ENCODE measurements at regions not wholly inside any gene's neighbourhood (a gene's known extent, or its start where the extent isn't known, plus 50 kb on each side); places are given as distances from the start of the nearest gene placed in this dataset.

GRCh38 chr11:103585401-103585800 is 451.0 kb upstream of the DDI1 start:
- no peaks in the 10 kb centered on the region for H4K20me1 ChIP-seq (ENCODE audit: low read length)
- H3K27ac ChIP-seq (ENCODE audit: low read length) = no peak overlapping the region
- BruUV-seq (replicated peaks) = no TSS peak
- no peaks in the 10 kb centered on the region for H3K36me3 ChIP-seq (ENCODE audit: low read depth, low read length)
- H2AFZ ChIP-seq (ENCODE audit: low read length) = no peak overlapping the region
- TF ChIP-seq EZH2phosphoT487 (IDR thresholded peaks at IDR 0.05; ENCODE audit: borderline replicate concordance, low read length) (no peak), EZH2 (IDR thresholded peaks at IDR 0.05; ENCODE audit: low read length, unreplicated experiment) (no peak)
- TF ChIP-seq, protein P1, sequence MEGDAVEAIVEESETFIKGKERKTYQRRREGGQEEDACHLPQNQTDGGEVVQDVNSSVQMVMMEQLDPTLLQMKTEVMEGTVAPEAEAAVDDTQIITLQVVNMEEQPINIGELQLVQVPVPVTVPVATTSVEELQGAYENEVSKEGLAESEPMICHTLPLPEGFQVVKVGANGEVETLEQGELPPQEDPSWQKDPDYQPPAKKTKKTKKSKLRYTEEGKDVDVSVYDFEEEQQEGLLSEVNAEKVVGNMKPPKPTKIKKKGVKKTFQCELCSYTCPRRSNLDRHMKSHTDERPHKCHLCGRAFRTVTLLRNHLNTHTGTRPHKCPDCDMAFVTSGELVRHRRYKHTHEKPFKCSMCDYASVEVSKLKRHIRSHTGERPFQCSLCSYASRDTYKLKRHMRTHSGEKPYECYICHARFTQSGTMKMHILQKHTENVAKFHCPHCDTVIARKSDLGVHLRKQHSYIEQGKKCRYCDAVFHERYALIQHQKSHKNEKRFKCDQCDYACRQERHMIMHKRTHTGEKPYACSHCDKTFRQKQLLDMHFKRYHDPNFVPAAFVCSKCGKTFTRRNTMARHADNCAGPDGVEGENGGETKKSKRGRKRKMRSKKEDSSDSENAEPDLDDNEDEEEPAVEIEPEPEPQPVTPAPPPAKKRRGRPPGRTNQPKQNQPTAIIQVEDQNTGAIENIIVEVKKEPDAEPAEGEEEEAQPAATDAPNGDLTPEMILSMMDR (conservative IDR thresholded peaks at IDR 0.05; ENCODE audit: low read depth, low read length) = no peak
- no peak for ATAC-seq
- H3F3A ChIP-seq (ENCODE audit: low read length, unreplicated experiment) = no peaks in the 10 kb centered on the region
- H3K9me3 ChIP-seq (ENCODE audit: low read length) = no peaks in the 10 kb centered on the region
- DNase-seq = no peak
- intact Hi-C loops (cut with micrococcal nuclease) = no loop called here
- H3K9ac ChIP-seq (ENCODE audit: low read length) = no peak overlapping the region
- ChIA-PET POLR2A (ENCODE audit: unreplicated experiment) (no interaction called here), CTCF (no interaction called here)
- no peaks in the 10 kb centered on the region for H3K79me2 ChIP-seq (ENCODE audit: low read length)
- no peaks in the 10 kb centered on the region for H3K27me3 ChIP-seq (ENCODE audit: low read length)
- H3K9me2 ChIP-seq (replicated peaks; ENCODE audit: low read length) = no peaks in the 10 kb centered on the region
- no peak overlapping the region for H3K4me2 ChIP-seq (ENCODE audit: low read length)
- no peaks in the 10 kb centered on the region for H3K4me1 ChIP-seq (ENCODE audit: insufficient read depth, low read length)
- no peak overlapping the region for H3K4me3 ChIP-seq (ENCODE audit: low read length)

DNA sequence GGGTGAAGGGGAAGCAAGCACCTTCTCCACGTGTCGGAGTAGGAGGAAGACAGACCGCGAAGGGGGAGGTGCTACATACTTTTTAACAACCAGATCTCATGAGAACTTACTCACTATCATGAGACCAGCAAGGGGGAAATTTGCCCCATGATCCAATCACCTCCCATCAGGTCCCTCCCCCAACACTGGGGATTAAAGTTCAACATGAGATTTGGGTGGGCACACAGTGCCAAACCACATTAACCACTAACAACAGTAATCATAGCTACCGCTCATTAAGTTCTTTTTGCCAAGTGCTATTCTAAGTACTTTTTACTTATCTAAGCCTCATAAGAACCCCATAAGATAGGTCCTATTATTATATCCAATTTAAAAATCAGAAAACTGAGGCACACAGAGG is 450.5 kb upstream of the DDI1 start:
- Histone ChIP-seq H3F3A (ENCODE audit: low read length, unreplicated experiment) (no peaks in the 10 kb centered on the region), H3K4me3 (ENCODE audit: low read length) (no peak overlapping the region), H3K79me2 (ENCODE audit: low read length) (no peaks in the 10 kb centered on the region), H4K20me1 (ENCODE audit: low read length) (no peaks in the 10 kb centered on the region), H3K27me3 (ENCODE audit: low read length) (no peaks in the 10 kb centered on the region), H3K9me2 (replicated peaks; ENCODE audit: low read length) (no peaks in the 10 kb centered on the region), H3K9ac (ENCODE audit: low read length) (no peak overlapping the region), H3K27ac (ENCODE audit: low read length) (no peak overlapping the region), H3K9me3 (ENCODE audit: low read length) (no peaks in the 10 kb centered on the region), H2AFZ (ENCODE audit: low read length) (no peak overlapping the region), H3K4me2 (ENCODE audit: low read length) (no peak overlapping the region), H3K36me3 (ENCODE audit: low read depth, low read length) (no peaks in the 10 kb centered on the region), H3K4me1 (ENCODE audit: insufficient read depth, low read length) (no peaks in the 10 kb centered on the region)
- ChIA-PET CTCF (no interaction called here), POLR2A (ENCODE audit: unreplicated experiment) (no interaction called here)
- no peak for ATAC-seq
- DNase-seq = no peak
- TF ChIP-seq EZH2phosphoT487 (IDR thresholded peaks at IDR 0.05; ENCODE audit: borderline replicate concordance, low read length) (no peak), EZH2 (IDR thresholded peaks at IDR 0.05; ENCODE audit: low read length, unreplicated experiment) (no peak)
- TF ChIP-seq, protein P1 (conservative IDR thresholded peaks at IDR 0.05; ENCODE audit: low read depth, low read length) = no peak
- intact Hi-C loops (cut with micrococcal nuclease) = no loop called here
- BruUV-seq (replicated peaks) = no TSS peak

GRCh38 chr11:103586756-103587155 is 449.7 kb upstream of the DDI1 start:
- peak; percentile 8 for DNase-seq
- Histone ChIP-seq H3F3A (ENCODE audit: low read length, unreplicated experiment) (no peaks in the 10 kb centered on the region), H4K20me1 (ENCODE audit: low read length) (no peaks in the 10 kb centered on the region), H2AFZ (ENCODE audit: low read length) (no peak overlapping the region), H3K4me1 (ENCODE audit: insufficient read depth, low read length) (no peaks in the 10 kb centered on the region), H3K36me3 (ENCODE audit: low read depth, low read length) (no peaks in the 10 kb centered on the region), H3K9ac (ENCODE audit: low read length) (no peak overlapping the region), H3K9me2 (replicated peaks; ENCODE audit: low read length) (no peaks in the 10 kb centered on the region), H3K9me3 (ENCODE audit: low read length) (no peaks in the 10 kb centered on the region), H3K4me2 (ENCODE audit: low read length) (no peak overlapping the region), H3K79me2 (ENCODE audit: low read length) (no peaks in the 10 kb centered on the region), H3K27ac (ENCODE audit: low read length) (no peak overlapping the region), H3K27me3 (ENCODE audit: low read length) (no peaks in the 10 kb centered on the region), H3K4me3 (ENCODE audit: low read length) (no peak overlapping the region)
- TF ChIP-seq EZH2phosphoT487 (IDR thresholded peaks at IDR 0.05; ENCODE audit: borderline replicate concordance, low read length) = no peak
- TF ChIP-seq EZH2 (IDR thresholded peaks at IDR 0.05; ENCODE audit: low read length, unreplicated experiment) = no peak
- TF ChIP-seq, protein P1 (conservative IDR thresholded peaks at IDR 0.05; ENCODE audit: low read depth, low read length) = no peak
- no TSS peak for BruUV-seq (replicated peaks)
- ChIA-PET CTCF (interaction anchor here (0.8 kb wide), 1 partner anchor 14 kb away, joined by 4 read pairs; no protein-coding TSS in a partner anchor), POLR2A (ENCODE audit: unreplicated experiment) (no interaction called here)
- intact Hi-C loops (cut with micrococcal nuclease) = no loop called here
- ATAC-seq = no peak
